IPS DF 19.7 (cell line): ENCODE measurements at regions not wholly inside any gene's neighbourhood (a gene's known extent, or its start where the extent isn't known, plus 50 kb on each side); places are given as distances from the start of the nearest gene placed in this dataset.
"Not testable (repeated sequence)": the region's sequence is repeated elsewhere in the genome, so short reads cannot be mapped to it uniquely, and the experiment has no call there.

Experiments used
- DNase-seq: peaks from one replicate; pipeline ENCODE4 v3.0.0-alpha.2; 2013; ENCODE audit warnings: low read depth, low spot score

GRCh38 chr6:48743738-48744137 is 632.7 kb upstream of the PTCHD4 start:
- no peak for DNase-seq

GRCh38 chr6:48736501-48737206 is 625.7 kb upstream of the PTCHD4 start:
- no peak for DNase-seq

GRCh38 chr6:48735846-48736245 is 624.8 kb upstream of the PTCHD4 start:
- no peak for DNase-seq

GRCh38 chr6:48733581-48733980 is 622.6 kb upstream of the PTCHD4 start:
- no peak for DNase-seq

GRCh38 chr6:48714699-48715098 is 603.7 kb upstream of the PTCHD4 start:
- no peak for DNase-seq

- no peak for DNase-seq
Observed at GRCh38 chr6:48714250-48714649, 603.3 kb upstream of the PTCHD4 start.

GRCh38 chr6:48713612-48714011 is 602.6 kb upstream of the PTCHD4 start:
- no peak for DNase-seq

- DNase-seq: no peak
Observed at GRCh38 chr6:48706310-48706709, 595.3 kb upstream of the PTCHD4 start.

- DNase-seq: no peak
Observed at GRCh38 chr6:48701572-48701971, 590.6 kb upstream of the PTCHD4 start.

- no peak for DNase-seq
Observed at GRCh38 chr6:48695872-48696271, 584.9 kb upstream of the PTCHD4 start.

- no peak for DNase-seq
Observed at GRCh38 chr6:48691420-48691819, 580.4 kb upstream of the PTCHD4 start.

GRCh38 chr6:48689498-48689897 is 578.5 kb upstream of the PTCHD4 start:
- DNase-seq: no peak

GRCh38 chr6:48678390-48678789 is 567.4 kb upstream of the PTCHD4 start:
- no peak for DNase-seq

GRCh38 chr6:48671505-48671904 is 560.5 kb upstream of the PTCHD4 start:
- DNase-seq: no peak

- DNase-seq: no peak
Observed at GRCh38 chr6:48670546-48670945, 559.5 kb upstream of the PTCHD4 start.

- DNase-seq: no peak
Observed at GRCh38 chr6:48667797-48668196, 556.8 kb upstream of the PTCHD4 start.

- DNase-seq: no peak
Observed at GRCh38 chr6:48664826-48665225, 553.8 kb upstream of the PTCHD4 start.

GRCh38 chr6:48658915-48659314 is 547.9 kb upstream of the PTCHD4 start:
- no peak for DNase-seq

- DNase-seq: no peak
Observed at GRCh38 chr6:48641544-48641943, 530.5 kb upstream of the PTCHD4 start.

- not testable (repeated sequence) for DNase-seq
Observed at GRCh38 chr6:48638796-48639195, 527.8 kb upstream of the PTCHD4 start.

- DNase-seq: no peak
Observed at GRCh38 chr6:48630511-48630910, 519.5 kb upstream of the PTCHD4 start.

- no peak for DNase-seq
Observed at GRCh38 chr6:48628316-48628715, 517.3 kb upstream of the PTCHD4 start.

GRCh38 chr6:48626421-48626820 is 515.4 kb upstream of the PTCHD4 start:
- no peak for DNase-seq

- DNase-seq: no peak
Observed at GRCh38 chr6:48624631-48625030, 513.6 kb upstream of the PTCHD4 start.
